Activated CD8-positive, alpha-beta memory T cell treated with anti-CD3 and anti-CD28 coated beads, Interleukin-2, amount 50 U/mL, for 1 hour (primary cell): ENCODE measurements at regions not wholly inside any gene's neighbourhood (a gene's known extent, or its start where the extent isn't known, plus 50 kb on each side); places are given as distances from the start of the nearest gene placed in this dataset.

Source experiments
- DNase-seq: peaks from one replicate; pipeline ENCODE4 v3.0.0-alpha.2; 2020; ENCODE audit errors: extremely low read depth

DNA sequence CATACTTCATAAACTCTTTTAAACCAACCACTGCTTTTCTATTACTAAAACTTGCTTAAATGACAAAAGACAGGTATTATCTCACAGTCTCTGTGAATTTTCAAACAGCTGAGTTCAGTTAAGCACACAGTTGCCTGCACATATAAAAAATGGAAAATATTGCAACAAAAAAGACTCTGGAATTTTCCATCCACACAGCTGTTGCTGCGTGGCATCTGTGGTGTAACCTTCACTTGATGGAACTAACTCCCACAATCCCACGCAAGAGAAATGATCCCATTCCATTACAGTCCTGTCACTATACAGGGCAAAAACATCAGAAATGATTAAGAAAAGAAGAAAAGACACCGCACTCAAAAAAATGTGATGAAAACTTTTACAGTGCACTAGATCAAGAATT is 149.8 kb upstream of the TBL1X start:
- DNase-seq, result no peak

GRCh38 chrX:9316096-9316495 is 148.8 kb upstream of the TBL1X start:
- no peak for DNase-seq

DNA sequence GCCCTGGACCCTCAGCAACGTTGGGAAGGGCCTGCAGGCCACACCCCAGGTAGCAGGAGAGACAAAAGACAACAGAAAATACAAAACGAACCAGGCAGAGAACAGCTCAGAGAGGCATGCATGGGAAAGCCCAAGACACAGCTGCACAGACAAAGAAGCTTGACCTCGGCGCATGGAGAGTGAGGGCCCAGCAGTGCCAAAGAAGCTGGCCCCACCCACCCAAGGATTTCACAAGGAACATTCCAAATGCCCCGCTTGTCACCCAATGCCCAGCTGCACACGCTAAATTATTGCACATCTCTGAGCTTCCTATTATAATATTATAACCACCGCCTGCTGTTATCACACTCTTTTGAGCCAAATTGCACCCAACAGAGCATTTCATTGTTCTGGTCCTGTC is 147.7 kb upstream of the TBL1X start:
- DNase-seq, result no peak

DNA sequence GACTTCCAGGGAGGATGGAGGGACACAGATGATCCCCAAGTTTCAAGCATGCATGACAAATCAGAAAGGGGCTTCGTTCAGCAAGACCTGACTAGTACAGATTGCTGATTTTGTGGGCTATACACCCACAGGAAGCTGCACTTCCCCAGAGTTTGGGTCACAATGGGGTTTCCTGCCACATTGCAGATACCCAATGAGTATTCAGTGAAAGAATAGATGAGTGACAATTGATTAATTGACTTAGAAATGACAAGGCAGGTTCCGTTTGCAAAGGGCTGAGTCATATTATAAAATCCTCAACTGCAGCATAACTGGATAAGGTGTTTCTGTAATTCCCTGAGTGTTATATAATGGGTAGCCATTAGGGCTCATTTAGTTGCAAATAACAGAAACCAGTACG is 146.6 kb upstream of the TBL1X start:
- DNase-seq, result no peak

- no peak for DNase-seq
Observed at GRCh38 chrX:9318766-9319165, 146.1 kb upstream of the TBL1X start.

DNA sequence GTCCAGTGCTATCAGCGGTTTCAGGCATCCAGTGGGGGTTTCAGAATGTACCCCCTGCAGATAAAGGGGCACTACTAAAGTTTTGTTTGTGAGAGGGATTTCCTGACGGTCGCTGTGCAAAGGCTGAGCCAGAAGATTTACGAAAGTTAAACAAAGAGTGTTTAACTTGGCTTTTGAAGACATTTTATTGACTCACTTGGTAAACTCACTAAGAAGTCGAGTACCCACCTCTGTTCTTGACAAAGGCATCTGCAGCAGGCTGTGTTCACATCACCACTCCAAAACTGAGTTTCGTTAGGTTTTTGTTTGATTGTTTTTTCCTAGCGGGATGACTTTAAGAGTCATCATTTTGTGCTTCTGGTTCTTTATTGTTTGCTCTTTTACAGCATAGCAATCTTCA is 143.9 kb upstream of the TBL1X start:
- DNase-seq, result no peak

- no peak for DNase-seq
Observed at GRCh38 chrX:9324676-9325075, 140.2 kb upstream of the TBL1X start.

GRCh38 chrX:9326369-9326768 is 138.5 kb upstream of the TBL1X start:
- DNase-seq, result no peak

- no peak for DNase-seq
Observed at GRCh38 chrX:9327086-9327746, 137.6 kb upstream of the TBL1X start.

DNA sequence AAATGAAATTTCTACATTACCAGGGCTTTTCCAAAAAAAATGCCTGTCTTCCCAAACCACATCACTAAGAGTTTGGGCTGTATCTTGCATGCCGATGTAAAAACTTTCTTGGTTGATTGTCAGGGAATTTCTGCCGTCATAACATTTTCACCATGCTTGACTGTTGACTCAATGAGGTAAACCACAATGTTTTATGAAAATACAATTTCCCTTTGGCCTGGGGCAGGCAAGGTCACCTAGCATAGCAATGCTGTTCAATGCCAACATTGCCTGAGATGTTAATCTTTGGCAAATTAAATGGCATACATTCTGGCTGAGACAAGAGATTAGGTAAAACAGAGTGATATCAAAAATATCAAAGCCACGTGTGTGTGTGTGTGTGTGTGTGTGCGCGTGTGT is 137.1 kb upstream of the TBL1X start:
- no peak for DNase-seq

- no peak for DNase-seq
Observed at GRCh38 chrX:9329056-9329455, 135.8 kb upstream of the TBL1X start.

DNA sequence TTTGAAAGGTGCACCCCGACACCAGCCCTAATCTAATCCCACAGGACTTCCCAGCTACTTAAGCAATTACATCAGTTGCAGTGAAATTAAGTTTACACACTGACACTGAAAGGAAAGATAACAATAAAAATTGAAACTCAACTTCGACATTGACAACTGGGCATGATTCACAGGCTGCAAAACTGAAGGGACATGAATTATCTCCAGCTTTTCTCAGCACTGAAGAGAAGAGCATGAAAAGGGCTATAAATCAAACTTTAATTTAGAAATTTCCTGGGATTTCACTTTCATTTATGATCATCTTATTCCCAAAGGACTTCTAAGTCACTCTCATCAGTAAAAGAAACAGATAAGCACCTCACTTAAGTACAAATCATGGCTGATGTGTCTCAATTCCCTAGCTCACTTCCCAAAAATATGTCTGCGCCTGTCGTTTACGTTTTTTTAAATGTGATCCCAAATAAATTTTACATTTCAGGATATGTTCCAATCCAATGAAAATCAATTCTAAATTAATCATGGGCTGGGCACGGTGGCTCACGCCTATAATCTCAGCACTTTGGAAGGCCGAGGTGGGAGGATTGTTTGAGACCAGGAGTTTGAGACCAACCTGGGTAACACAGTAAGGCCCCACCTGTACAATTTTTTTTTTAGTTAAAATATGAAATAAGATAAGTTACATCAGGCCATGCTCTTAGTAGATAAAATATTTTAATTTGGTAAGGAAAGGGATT is 134.4 kb upstream of the TBL1X start:
- no peak for DNase-seq

DNA sequence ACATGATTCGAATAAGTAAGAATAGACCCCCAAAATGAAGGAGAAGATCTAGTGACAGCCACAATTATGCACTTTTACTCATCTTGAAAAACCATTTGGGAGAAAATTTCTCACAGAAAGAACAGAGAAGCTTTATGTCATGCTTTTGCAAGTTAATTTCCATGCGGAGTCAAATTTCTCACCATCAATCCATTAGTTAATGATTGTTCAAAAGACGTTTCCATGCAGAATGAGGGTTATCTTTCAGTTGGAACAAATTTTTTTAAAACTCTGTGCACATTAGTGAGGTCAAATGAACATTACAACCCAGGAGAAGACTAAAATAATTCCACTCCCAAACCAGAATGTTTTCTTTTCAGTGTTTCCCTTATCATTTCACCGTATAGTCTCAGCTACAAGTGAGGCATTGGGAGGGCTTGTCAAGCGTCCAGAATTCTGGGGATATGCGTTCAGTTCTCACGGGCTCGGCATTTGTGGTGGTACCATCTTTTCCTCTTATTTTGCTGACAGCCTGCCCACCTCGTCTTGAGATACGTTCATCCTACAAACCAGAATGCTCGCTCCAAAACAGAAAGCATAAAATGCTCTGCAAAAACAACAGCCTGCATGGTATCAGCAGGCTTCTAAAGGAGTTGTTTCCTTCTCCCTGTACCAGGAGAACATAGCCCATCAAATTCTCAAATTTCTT is 130.8 kb upstream of the TBL1X start:
- no peak for DNase-seq

- DNase-seq, result no peak
Observed at GRCh38 chrX:9335251-9335650, 129.6 kb upstream of the TBL1X start.

GRCh38 chrX:9336456-9336855 is 128.4 kb upstream of the TBL1X start:
- no peak for DNase-seq

GRCh38 chrX:9337046-9337445 is 127.8 kb upstream of the TBL1X start:
- DNase-seq, result no peak

DNA sequence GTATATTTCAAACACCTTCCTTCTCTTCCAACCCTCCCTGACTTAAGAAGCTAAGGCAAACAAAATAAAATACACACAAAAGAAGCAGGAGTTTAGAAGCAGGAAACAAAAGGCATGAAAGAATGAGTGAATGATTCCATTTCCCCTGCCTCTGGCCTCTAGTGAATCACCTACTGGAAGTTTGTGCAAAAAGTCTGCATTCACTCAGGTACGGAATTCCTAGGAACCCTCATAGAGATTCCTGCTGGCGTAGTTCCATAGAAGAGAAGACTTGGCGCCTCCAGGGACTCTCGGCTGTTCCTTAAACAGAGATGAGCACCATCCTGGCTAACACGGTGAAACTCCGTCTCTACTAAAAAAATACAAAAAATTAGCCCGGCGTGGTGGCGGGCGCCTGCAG is 125.9 kb upstream of the TBL1X start:
- DNase-seq, result no peak

DNA sequence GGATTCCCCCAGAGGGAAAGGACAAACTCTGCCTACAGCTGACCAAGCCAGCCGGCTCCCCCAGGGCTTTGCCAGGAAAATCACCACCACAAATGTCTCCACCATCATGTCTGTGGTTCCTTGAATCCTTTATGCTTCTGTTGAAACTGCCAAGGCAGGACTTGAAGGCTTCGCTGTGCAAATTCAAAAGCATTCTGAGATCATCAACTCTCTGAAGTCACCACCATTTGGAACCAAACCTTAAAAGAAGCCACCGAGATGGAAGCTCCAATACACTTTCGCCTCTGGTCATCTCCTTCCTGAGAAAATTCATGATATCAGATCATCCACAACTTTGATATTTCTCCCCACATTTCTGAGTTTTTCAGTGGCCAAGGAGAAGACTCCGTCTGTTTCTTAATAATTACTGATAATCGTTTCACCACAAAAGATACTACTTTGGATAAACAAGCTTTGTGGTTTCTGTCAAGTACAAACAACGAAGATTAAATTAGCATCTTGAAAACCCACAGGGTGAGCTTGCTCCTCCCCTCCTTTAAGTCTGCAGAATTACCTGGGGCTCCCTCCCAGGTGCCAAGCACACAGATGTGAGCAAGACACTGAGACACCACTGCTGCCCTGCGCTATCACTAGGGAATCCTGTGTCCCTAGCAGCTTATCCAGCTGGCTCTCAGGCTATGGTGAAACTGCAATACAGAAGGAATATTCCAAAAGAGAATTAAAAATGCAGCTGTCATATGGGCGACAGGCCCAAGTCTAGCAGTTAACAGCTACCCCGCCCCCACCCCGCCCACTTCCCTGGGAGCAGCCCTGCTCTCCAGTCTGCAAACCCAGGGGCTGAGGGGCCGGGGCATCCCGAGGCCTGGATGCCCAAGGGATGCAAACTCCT is 125.0 kb upstream of the TBL1X start:
- DNase-seq, result no peak

- no peak for DNase-seq
Observed at GRCh38 chrX:9340598-9341290, 124.1 kb upstream of the TBL1X start.

GRCh38 chrX:9341291-9342201 is 123.3 kb upstream of the TBL1X start:
- DNase-seq, result no peak
